Vagina (tissue), 2 donors: ENCODE measurements at regions not wholly inside any gene's neighbourhood (a gene's known extent, or its start where the extent isn't known, plus 50 kb on each side); places are given as distances from the start of the nearest gene placed in this dataset.

Experiments used
- CTCF ChIP-seq, 3 experiments: fragments of 450-650 bp in 2 of 3; fragments of 200-600 bp in 1 of 3; sonication (generic) in 1 of 3; IDR thresholded peaks; one replicate each; pipeline ENCODE4 v1.5.1; 2017 to 2019; ENCODE audit warnings: antibody characterized with exemption in 3 of 3, mild to moderate bottlenecking in 2 of 3, moderate library complexity in 2 of 3
- POLR2A ChIP-seq, 2 donors: fragments of 450-650 bp; IDR thresholded peaks; one replicate each; pipeline ENCODE4 v1.6.1; 2017; ENCODE audit warnings: antibody characterized with exemption in 2 of 2, mild to moderate bottlenecking in 2 of 2, moderate library complexity in 2 of 2

GRCh38 chr15:92820236-92821021 lies 79.7 kb upstream of the CHD2 start:
- TF ChIP-seq CTCF (IDR thresholded peaks at IDR 0.05) (no peak), POLR2A (IDR thresholded peaks at IDR 0.05) (peak in 1 of 2 donors; percentile 53)
